Caki2 (cell line): ENCODE measurements at regions not wholly inside any gene's neighbourhood (a gene's known extent, or its start where the extent isn't known, plus 50 kb on each side); places are given as distances from the start of the nearest gene placed in this dataset.

Experiments
- DNase-seq: peaks from one replicate; pipeline ENCODE4 v3.0.0-alpha.2; 2015; ENCODE audit warnings: low read depth
- in situ Hi-C: cut with HindIII; loops from 2 replicates; pipeline ENCODE4 v1.10.0; 2016; ENCODE audit warnings: low sequenced_read_pairs, low pct_unique_long_range_greater_than_20kb, mixed read lengths

DNA sequence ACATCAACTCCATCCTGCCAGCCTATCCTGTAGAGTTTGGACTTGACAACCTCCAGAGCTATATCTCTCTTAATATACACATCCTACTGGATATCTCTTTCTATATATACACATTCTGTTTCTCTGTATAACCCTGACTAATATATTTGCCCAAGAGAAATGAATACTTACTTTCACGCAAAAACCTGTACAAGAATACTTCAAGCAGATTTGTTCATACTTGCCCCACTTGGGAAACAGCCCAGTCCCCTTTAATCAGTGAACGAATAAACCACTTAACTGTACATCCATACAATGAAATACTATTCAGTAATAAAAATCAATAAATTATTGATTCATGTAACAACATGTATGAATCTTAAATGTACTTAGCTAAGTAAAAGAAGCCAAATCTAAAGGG, 251.1 kb upstream of the PHYHIPL start:
- in situ Hi-C loops = no loop called here
- DNase-seq = no peak

DNA sequence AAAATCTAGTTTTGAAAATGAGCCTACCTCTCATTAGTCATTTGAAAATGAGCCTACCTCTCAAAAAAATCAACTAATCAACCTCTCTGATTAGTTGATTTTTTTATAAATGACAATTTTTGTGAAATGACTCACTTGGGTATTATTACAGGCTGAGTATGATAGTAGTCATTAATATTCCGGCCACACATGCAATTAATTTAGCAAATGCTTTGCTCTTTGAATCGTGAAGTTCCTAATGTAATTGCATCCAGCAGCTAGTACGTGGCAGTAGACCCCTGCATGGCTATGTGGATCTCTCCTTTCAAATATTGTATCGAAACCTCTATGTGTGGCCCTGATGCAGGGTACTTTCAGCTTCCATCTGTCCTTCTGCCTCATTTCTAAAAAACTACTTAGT, 245.9 kb upstream of the PHYHIPL start:
- no peak for DNase-seq
- in situ Hi-C loops = no loop called here

DNA sequence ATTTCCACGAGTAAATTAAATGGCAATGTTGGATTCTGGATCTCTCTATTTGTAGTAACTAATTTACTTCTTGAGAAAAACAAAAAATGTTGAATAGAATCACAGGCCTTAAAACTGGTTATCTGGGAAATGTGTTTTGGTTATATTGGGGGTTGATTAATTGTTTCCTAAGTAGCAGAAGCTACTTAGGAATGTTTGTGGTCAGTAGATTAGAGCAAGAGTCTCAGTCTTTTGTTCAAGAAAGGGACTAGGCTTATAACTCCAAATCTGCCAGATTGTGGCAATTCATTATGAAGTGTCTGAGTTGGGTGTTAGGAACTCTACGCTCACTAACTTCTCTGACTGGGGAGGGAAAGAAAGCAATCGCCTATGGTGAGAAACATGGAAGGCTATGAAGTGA, 244.3 kb upstream of the PHYHIPL start:
- no peak for DNase-seq
- in situ Hi-C loops = no loop called here

DNA sequence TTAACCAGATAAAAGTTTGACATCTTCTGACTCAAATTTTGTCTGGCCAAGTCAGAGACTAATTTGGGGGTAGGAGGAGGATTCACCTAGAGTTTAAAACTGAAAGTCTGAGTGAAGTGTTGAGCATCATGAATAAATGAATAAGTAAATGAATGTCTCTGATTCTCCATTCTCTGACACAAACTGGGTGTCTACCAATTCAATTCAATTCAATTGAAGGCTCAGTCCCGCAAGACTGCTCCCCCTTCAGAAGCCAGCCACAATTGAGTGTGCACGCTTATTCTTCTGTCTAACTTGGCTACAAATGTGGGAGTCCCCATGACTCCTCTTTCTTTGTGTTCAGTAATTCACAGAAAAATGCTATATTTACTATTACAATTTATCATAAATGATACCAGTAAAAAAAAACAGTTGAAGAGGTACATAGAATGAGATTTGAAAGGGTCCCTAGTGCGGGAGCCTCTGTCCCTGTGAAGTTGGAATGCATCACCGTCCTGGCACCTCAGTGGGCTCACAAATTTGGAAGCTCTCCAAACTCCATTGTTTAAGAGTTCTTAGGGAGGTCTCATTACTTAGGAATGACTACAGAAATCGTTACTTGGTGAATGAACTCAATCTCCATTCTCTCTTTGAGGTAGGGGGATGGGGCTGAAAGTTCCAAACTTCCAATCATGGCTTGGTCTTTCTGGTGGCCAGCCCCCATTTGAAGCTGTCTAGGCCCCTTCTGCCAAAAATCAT, 243.7 kb upstream of the PHYHIPL start:
- in situ Hi-C loops = no loop called here
- no peak for DNase-seq

DNA sequence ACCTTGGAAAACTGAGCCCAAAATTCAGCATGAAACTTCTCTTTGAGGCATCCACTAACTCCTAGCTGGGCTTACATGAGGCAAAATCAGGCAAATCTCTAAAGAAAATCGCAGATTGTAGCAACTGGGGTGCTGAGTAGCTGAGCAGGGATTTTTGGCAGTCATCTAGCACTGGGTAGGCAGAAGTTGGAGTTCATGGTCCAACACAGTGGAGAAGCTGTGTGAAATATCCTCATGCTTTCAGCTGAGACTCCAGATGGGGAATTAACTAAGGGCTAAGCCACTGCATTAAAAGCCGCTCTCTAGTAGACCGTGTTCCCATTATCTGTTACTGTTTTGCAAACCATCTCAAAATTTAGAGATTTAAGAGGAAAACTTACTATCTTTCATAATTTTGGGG, 240.1 kb upstream of the PHYHIPL start:
- in situ Hi-C loops = no loop called here
- DNase-seq = no peak

DNA sequence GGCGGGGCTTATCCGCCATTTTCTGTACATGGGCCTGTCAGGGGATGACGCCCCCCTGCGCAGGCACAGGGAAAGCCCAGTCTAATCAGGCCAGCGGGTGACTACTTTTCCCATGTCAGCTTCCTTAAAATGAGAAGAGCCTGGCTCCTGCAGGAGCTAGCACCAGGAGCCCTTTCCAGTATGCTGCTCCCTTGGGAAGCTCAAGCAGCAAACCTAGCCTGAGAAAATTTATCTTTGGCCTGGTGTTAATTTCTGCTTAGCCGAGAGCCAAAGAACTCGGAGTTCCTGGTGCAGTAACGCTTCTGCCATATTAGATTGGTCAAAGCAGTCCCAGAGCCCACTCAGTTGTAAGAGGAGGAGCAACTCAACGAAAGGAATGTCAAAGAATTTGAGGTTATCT, 239.0 kb upstream of the PHYHIPL start:
- in situ Hi-C loops = no loop called here
- DNase-seq = no peak

DNA sequence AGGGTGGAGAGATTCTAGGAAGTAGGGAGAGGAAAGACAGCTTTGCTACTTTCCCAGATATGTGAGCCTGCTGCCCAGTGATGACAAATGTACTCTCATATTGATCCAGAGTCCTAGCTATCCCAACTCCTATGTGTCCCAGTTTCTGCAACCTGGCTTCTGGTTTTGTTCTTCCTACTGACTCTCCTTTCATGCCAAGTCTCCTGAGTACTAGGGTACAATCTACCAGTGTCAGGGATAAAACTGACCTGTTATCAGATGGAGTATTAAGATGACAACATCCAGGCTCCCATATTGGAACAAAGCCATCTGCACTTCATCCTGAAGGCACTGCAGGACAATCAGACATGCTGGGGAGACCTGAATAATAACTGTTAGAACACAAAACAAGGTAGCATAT, 233.7 kb upstream of the PHYHIPL start:
- DNase-seq = no peak
- in situ Hi-C loops = no loop called here

DNA sequence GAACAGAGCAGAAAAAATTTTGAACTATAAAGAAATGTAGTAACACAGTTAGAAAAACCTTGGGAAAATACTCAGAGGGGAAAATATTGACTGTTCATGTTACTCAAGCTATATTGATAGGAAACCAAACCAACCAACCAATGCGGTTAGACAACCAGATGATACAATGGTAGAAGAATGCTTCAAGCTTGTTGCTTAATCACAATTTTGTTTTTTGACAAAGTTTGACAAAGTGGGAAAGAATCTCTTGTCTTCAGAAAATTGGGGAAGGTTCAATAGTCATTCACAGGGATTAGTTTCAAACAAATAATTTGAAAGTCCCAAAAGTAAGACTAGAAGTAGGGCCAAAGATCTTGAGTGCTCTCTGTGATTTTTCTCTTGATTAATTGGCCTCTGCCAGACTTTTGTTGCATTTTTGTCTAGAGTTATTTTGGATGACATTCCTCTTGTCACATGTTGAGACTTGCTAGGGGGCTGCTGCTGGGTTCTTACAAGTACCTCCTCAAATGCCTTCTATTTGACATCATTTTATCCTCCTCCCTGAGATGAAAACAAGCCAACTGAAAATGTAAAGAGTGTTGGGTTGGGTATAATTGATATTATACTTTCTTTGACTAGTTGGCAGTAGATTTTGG, 233.1 kb upstream of the PHYHIPL start:
- in situ Hi-C loops = no loop called here
- no peak for DNase-seq

DNA sequence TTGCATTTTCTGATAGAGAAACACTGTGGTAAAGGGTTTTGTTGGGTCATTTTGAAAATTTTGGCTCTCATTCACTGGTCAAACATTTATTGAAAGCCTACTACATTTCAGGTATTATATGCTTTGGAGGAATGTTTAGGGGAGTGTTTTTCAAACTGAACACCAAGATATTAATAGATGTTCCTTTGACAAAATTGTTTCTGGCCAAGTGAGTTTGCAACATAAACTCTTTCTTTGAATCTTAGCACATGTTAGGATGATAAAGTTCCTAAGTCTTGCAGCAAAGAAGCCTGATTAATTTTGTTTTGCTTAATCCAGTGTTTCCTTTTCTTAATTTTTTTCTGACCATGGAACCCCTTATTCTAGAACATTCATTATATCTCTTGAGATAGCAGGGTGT, 232.5 kb upstream of the PHYHIPL start:
- no peak for DNase-seq

DNA sequence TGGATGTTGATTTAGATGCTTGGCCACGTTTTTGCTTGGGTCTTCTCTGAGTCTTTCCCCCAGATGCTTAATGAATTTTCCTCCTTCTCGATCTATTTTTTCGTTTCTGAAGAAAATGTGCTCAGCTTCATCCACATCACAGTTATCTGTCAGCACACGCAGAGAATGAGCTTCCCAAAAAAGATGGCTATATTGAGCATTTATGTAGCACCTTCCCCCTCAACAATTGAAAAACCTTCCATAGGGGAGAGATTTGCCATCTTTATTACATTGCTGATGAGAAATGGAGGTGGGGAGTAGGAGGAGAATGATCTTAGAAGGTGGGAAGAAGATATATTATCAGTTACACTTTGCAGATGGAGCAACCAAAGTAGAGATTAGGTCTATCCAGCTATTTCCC, 228.1 kb upstream of the PHYHIPL start:
- in situ Hi-C loops = no loop called here
- no peak for DNase-seq

More for the DNA sequence above, 232.5 kb upstream of the PHYHIPL start:
- in situ Hi-C loops = no loop called here

DNA sequence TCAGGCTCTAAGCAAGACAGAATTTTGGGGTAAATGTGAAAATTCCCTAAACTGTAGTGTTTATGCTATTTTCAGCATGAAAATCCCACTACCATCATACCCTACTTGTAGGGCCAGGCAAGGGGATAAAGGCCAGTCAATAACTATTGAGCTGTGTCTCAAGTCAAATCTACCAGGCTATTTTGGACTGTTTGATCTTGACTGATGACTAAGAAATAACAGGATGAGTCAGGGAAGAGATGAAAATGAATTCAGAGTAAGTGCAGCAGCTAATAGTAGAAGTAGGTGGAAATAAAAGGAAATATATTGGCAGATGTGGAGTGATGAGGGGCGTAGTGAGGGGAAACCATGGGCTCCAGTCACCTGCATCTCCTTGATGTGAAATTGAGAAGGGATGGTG, 225.8 kb upstream of the PHYHIPL start:
- no peak for DNase-seq
- in situ Hi-C loops = no loop called here

DNA sequence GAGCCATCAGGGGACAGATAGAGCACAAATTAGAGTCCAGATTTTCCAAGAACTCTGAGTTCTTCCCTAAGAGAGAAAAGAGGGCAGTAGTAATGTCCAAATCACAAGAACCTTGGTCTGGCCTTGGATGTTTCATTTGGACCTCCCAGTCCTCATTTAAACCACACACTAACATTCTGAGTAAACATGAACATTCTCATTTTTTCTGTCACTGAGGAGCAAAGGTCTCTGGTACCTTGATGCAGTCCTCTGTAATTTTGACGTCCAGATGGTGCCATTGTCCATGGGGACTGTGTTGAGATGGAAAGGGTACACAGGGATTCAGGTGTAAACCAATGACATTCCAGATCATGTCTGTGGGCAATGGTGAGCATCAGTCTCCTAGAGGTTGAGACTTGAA, 225.4 kb upstream of the PHYHIPL start:
- in situ Hi-C loops = no loop called here
- no peak for DNase-seq

DNA sequence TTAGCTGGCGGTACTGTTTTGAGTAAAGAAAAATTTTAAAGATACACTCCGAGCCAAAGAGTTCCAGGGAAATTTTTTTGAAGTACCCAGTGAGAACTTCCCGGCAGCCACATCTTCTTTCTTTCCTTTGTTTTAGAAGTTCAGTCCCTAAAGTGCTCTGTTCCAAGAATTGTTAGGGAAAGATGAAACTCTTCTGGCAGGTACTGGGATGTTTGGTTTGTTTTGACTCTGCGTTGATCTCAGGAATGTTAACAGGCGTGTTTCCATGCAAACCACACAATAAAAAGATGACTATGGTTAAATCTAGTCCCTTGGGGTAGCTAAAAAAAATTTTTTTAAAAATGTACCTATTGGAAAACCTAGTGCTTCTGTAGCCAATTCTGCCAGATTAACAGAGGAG, 224.7 kb upstream of the PHYHIPL start:
- in situ Hi-C loops = no loop called here
- no peak for DNase-seq

DNA sequence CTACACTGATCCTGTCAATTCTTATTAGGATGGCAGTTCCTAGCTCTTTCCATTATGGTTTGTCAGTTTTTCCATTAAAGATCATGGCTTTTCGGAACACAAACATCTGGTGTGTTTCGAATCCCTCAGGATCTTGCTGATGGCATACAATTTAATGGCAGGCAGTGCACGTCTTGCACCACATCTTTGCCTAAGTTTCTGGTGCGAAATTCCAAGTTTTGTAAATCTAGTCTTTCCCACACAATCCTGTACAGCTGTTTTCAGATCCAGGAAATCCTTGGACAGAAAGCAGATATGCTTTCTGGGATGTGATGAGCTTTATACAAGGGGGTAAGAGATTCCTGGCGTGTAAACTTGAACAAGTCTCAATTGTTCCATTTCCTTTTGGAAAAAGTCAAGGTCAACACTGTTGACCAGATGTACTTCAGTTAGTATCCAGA, 224.3 kb upstream of the PHYHIPL start:
- DNase-seq = no peak
- in situ Hi-C loops = no loop called here

DNA sequence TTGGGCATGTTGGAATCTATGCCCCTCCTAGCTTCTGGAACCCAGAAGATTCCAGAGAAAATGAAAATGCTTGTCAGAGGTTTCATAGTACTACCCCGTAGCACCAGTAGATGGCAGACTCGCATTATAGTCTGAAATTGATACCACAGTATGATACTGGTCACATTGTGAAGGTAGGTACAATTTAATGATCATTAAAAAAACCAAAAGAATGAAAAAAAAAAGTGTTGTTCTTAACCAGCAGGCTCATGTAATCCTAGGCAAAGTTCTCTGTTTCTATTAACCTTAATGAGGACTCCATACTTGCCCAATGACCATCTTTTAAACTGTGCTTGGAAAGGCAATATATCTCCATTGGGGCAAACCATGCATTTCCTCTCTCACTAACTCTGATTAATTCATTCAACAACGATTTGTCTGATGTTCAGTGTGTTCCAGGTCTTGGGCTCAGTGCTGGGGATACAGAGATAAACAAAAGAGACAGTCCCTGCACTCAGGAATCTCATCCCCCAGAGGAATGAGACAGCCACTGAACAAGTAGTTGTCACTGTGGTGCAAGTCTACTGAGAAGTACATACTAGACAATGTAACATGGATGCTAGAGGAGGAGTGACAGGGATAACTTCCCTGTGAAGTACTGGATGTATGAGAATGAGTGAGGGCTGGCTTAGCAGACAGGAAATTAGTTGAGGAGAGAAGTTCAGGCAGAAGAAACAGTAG, 223.5 kb upstream of the PHYHIPL start:
- in situ Hi-C loops = no loop called here

DNA sequence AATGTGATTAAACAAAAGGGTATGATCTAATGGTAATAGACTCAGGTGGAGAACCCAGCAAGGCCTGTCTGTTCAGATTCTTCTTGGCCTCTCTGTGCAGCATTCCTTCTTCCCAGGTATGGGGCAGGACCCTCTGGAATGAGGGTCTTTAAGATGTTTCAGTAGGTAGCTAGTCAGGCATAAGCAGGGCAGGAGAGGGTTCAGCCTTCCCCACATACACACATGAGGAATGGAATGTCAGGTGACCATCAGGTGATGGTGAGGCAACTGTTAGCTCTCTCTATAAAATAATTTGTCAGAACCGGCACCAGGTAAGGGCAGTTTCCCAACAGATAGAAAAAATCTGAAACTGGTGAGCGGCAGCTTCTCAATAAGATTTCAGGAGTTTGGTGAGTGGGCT, 222.3 kb upstream of the PHYHIPL start:
- in situ Hi-C loops = no loop called here
- no peak for DNase-seq

More for the DNA sequence above, 223.5 kb upstream of the PHYHIPL start:
- peak; percentile 42 for DNase-seq

DNA sequence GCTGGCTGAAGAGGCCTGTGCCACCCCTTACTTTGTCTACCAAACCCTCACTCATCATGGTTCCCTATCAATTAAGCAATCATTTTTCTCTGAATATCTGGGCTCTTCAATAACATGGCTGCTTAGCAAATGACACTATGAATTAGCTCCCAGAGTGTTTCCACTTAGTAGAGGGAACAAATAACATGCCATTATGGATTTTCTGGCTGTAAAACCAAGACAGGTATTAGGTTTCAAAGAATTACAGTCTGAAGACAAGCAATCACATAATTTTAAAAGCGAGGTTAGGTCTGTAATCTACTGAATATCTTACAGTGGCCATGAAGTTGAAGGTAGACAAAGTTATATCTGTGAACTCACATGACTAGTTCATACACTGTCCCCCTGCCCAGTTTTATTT, 220.8 kb upstream of the PHYHIPL start:
- in situ Hi-C loops = no loop called here
- no peak for DNase-seq

DNA sequence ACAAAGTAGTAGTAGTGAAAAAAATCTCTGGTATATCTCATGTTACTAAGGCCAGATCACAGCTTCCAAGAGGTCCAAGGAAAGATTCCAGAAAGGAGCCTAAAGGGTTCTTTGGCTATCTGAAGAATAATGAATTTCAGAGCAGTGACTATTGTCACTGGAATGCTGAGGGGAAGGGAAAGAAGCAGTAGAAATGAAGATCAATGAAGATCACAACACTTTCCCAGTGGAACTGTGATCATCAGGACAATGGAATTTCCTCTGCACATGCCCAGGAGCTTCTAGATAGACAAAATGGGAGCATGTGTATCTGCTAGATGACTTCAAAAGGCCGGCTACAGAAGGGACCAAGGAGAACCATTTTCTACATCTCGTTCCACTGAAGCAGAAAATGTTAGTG, 219.5 kb upstream of the PHYHIPL start:
- in situ Hi-C loops = no loop called here
- DNase-seq = no peak

DNA sequence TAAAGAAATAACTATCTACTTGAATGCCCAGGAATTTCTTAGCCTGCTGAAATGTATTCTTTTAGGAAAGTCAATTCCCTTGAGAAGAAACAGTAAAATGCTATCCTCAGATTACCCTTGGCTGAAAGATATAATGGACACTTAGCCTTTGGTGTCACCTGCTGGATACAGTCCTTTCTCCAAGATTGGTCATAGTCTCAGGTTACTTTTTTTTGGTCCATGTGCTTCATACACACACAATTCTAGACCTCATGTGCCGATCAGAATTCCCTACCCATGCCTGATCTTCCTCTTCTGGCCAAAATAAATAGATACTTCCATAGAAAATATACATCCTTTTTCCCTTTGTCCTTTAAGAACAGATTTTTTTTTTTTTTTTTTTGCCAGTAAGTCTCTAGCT, 218.9 kb upstream of the PHYHIPL start:
- in situ Hi-C loops = no loop called here
- no peak for DNase-seq
